K562 (cell line): ENCODE measurements at regions not wholly inside any gene's neighbourhood (a gene's known extent, or its start where the extent isn't known, plus 50 kb on each side); places are given as distances from the start of the nearest gene placed in this dataset.

Experiments
- ATAC-seq: fragments of 200-7000 bp; cut with Tn5 transposase; 3 replicates; pipeline ENCODE4 v1.9.1; 2020; ENCODE audit warnings: moderate library complexity
- BruUV-seq: library from RNA; stranded (reverse); fragments of 400-500 nt; replicated peaks from 2 replicates; lab custom pipeline; 2021; lab: Mats Ljungman, UMichigan
- CTCF ChIA-PET: fragments of 300-600 bp; formaldehyde crosslinking; extraction: SDS; loops from one replicate; lab custom pipeline; 2021; ENCODE audit warnings: low intra/inter-chr PET ratio; lab: Yijun Ruan, JAX
- POLR2A ChIA-PET: fragments of 300-600, 350-650 bp; sonication (Branson Sonifier 250); formaldehyde crosslinking; extraction: SDS; loops from one replicate; lab custom pipeline; 2021; ENCODE audit warnings: antibody characterized with exemption, inconsistent platforms; lab: Yijun Ruan, JAX
- DNase-seq, 4 experiments: peaks; one replicate each; pipeline versions ENCODE4 v3.0.0 to v3.0.0-alpha.2; 2011 to 2018; ENCODE audit warnings: low spot score in 3 of 4, mixed read lengths in 3 of 4; ENCODE audit errors: extremely low read depth in 1 of 4
- FAIRE-seq: peaks from 2 replicates; lab custom pipeline; 2011; peaks lifted over from hg19 to GRCh38; lab: Jason Lieb, UNC
- H2AFZ ChIP-seq: 2 replicates; pipeline ENCODE4 v1.6.0; 2011; ENCODE audit warnings: low read depth, low read length, control low read depth, inconsistent platforms
- H3K27ac ChIP-seq: fragments of 200-600 bp; 3 replicates; pipeline ENCODE4 v1.8.0; 2011; ENCODE audit warnings: low read depth, mild to moderate bottlenecking, control low read depth, inconsistent platforms, low read length, moderate library complexity, mixed read lengths; ENCODE audit errors: extremely low read depth
- H3K27me3 ChIP-seq, 2 experiments: fragments of 300-600 bp in 1 of 2; 2 replicates in 1 of 2; 3 replicates in 1 of 2; pipeline versions ENCODE4 v1.6.0 to v1.8.0; 2011; ENCODE audit warnings: inconsistent platforms in 2 of 2, low read length in 2 of 2, mild to moderate bottlenecking in 1 of 2, mixed read lengths in 1 of 2, moderate library complexity in 1 of 2; ENCODE audit not compliant: control insufficient read depth in 2 of 2, insufficient read depth in 2 of 2
- H3K36me3 ChIP-seq: fragments of 300-600 bp; 3 replicates; pipeline ENCODE4 v1.8.0; 2011; ENCODE audit warnings: mild to moderate bottlenecking, low read length, inconsistent platforms; ENCODE audit not compliant: control insufficient read depth, insufficient read depth
- H3K4me1 ChIP-seq, 2 experiments: fragments of 200-600 bp in 1 of 2; replicated peaks in 1 of 2; 2 replicates in 1 of 2; 3 replicates in 1 of 2; pipeline versions ENCODE4 v1.5.1 to v1.8.0; 2011; ENCODE audit warnings: inconsistent platforms in 2 of 2, low read length in 2 of 2, mild to moderate bottlenecking in 1 of 2, mixed read lengths in 1 of 2, moderate library complexity in 1 of 2; ENCODE audit not compliant: control insufficient read depth in 2 of 2, insufficient read depth in 2 of 2
- H3K4me2 ChIP-seq: 2 replicates; pipeline ENCODE4 v1.6.1; 2011; ENCODE audit warnings: low read length, control low read depth, inconsistent platforms, mixed read lengths; ENCODE audit not compliant: insufficient read depth
- H3K4me3 ChIP-seq: fragments of 200-600 bp; sonication (generic), shearing (Covaris generic); 2 replicates; pipeline ENCODE4 v1.5.1; 2016; ENCODE audit warnings: control low read depth, inconsistent platforms
- H3K79me2 ChIP-seq: fragments of 200-600 bp; 3 replicates; pipeline ENCODE4 v1.8.0; 2011; ENCODE audit warnings: low read length, inconsistent platforms; ENCODE audit not compliant: control insufficient read depth, insufficient read depth
- H3K9ac ChIP-seq, 2 experiments: 2 replicates each; pipeline versions ENCODE4 v1.6.0 to v1.6.1; 2011; ENCODE audit warnings: low read depth in 2 of 2, low read length in 2 of 2, control low read depth in 1 of 2, inconsistent platforms in 1 of 2, mild to moderate bottlenecking in 1 of 2, mixed read lengths in 1 of 2; ENCODE audit not compliant: insufficient read depth in 1 of 2
- H3K9me1 ChIP-seq: one replicate; pipeline ENCODE4 v1.6.0; 2011; ENCODE audit warnings: inconsistent platforms, mild to moderate bottlenecking, low read length, moderate library complexity; ENCODE audit not compliant: control insufficient read depth, insufficient read depth
- H3K9me3 ChIP-seq: replicated peaks from 2 replicates; pipeline ENCODE4 v1.5.1; 2011; ENCODE audit warnings: low read depth, low read length, inconsistent platforms; ENCODE audit not compliant: control insufficient read depth, insufficient read depth
- H4K20me1 ChIP-seq: replicated peaks from 2 replicates; pipeline ENCODE4 v1.6.1; 2011; ENCODE audit warnings: low read length, inconsistent platforms, mixed read lengths; ENCODE audit not compliant: control insufficient read depth, insufficient read depth
- ARID4B ChIP-seq: sonication (generic); formaldehyde crosslinking; IDR thresholded peaks from 2 replicates; pipeline ENCODE4 v1.8.0; 2022; ENCODE audit warnings: mild to moderate bottlenecking, missing genetic modification reagents
- OTX1 ChIP-seq: fragments of 450-650 bp; formaldehyde crosslinking; IDR thresholded peaks from 2 replicates; pipeline ENCODE4 v1.4.0; 2022; ENCODE audit warnings: mild to moderate bottlenecking
- SAFB ChIP-seq: fragments of 200-400 bp; formaldehyde crosslinking; IDR thresholded peaks from 2 replicates; pipeline ENCODE4 v1.6.1; 2017; ENCODE audit warnings: low read depth, low read length, borderline replicate concordance
- ZNF143 ChIP-seq: sonication (generic); formaldehyde crosslinking; IDR thresholded peaks from 2 replicates; pipeline ENCODE4 v1.9.0; 2022; ENCODE audit warnings: mild to moderate bottlenecking, missing genetic modification reagents
- ZNF398 ChIP-seq: fragments of 250-450 bp; sonication (Bioruptor Pico); IDR thresholded peaks from 2 replicates; pipeline ENCODE4 v1.8.0; 2021; ENCODE audit warnings: moderate library complexity, mild to moderate bottlenecking, inconsistent platforms
- WGBS: fragments of 100-300 bp; shearing (Covaris generic); methylation state at CpG from one replicate; pipeline ENCODE4 v1.1.6; 2016; ENCODE audit warnings: low coverage, mixed read lengths; ENCODE audit not compliant: insufficient coverage; ENCODE audit errors: missing lambda C conversion rate; 5-methylcytosine and 5-hydroxymethylcytosine counted together
- in situ Hi-C: fragments of 300-500 bp; cut with MboI; formaldehyde crosslinking; loops from 4 replicates; pipeline ENCODE4 v1.15.0; 2018; ENCODE audit warnings: inconsistent platforms, mixed read lengths
- intact Hi-C: fragments of 100-400 bp; cut with micrococcal nuclease; formaldehyde crosslinking; loops from 2 replicates; pipeline ENCODE4 v1.14.2; 2022

GRCh38 chr14:65934070-65934435, 521.5 kb downstream of the FUT8 start (continued):
- no peak for TF ChIP-seq ZNF398 (CRISPR knock-in tag)
- no peak for TF ChIP-seq OTX1
- no peak for TF ChIP-seq ZNF143

GRCh38 chr14:65936342-65936975, 523.9 kb downstream of the FUT8 start:
- H3K4me3 ChIP-seq: no peak overlapping the region
- ATAC-seq: no peak

More at GRCh38 chr14:65936342-65936975, 523.9 kb downstream of the FUT8 start:
- intact Hi-C loops (no loop called here), in situ Hi-C loops (no loop called here)
- Histone ChIP-seq H3K9me3 (no peaks in the 10 kb centered on the region), H3K27ac (no peak overlapping the region), H3K4me1 (no peaks in the 10 kb centered on the region), H3K9ac (no peak overlapping the region), H3K36me3 (no peaks in the 10 kb centered on the region), H2AFZ (no peak overlapping the region), H3K9me1 (no peaks in the 10 kb centered on the region)
- no peak for FAIRE-seq
- CTCF ChIA-PET: no interaction called here
- BruUV-seq: no TSS peak
- TF ChIP-seq ARID4B: no peak
- TF ChIP-seq SAFB: no peak
- TF ChIP-seq, all 486 proteins: peak for 0
- 0% methylated on average over 3 of the region's 3 CpGs for WGBS
- Histone ChIP-seq H3K27me3 (no peaks in the 10 kb centered on the region), H3K79me2 (no peaks in the 10 kb centered on the region), H3K4me2 (no peak overlapping the region), H4K20me1 (no peaks in the 10 kb centered on the region)
- POLR2A ChIA-PET: no interaction called here
- DNase-seq: no peak
